Activated naive CD8-positive, alpha-beta T cell treated with anti-CD3 and anti-CD28 coated beads for 36 hours (primary cell): ENCODE measurements at regions not wholly inside any gene's neighbourhood (a gene's known extent, or its start where the extent isn't known, plus 50 kb on each side); places are given as distances from the start of the nearest gene placed in this dataset.
A peak's percentile ranks its signal among the peaks of the same experiment; 100 is the strongest.

Experiments used
- DNase-seq: peaks from one replicate; pipeline ENCODE4 v3.0.0; 2021
- H3K27ac Mint-ChIP-seq: one replicate; pipeline ENCODE4 v1.8.0; 2022; ENCODE audit warnings: mild to moderate bottlenecking, moderate library complexity, mixed read lengths
- H3K27me3 Mint-ChIP-seq: one replicate; pipeline ENCODE4 v1.8.0; 2022; ENCODE audit warnings: mild to moderate bottlenecking, mixed read lengths
- H3K36me3 Mint-ChIP-seq: one replicate; pipeline ENCODE4 v1.8.0; 2021; ENCODE audit warnings: mild to moderate bottlenecking, mixed read lengths
- H3K4me1 Mint-ChIP-seq: one replicate; pipeline ENCODE4 v1.8.0; 2021; ENCODE audit warnings: mixed read lengths
- H3K4me3 Mint-ChIP-seq: one replicate; pipeline ENCODE4 v1.8.0; 2022; ENCODE audit warnings: mild to moderate bottlenecking, moderate library complexity, mixed read lengths
- H3K9me3 Mint-ChIP-seq: one replicate; pipeline ENCODE4 v1.8.0; 2022; ENCODE audit warnings: mixed read lengths

DNA sequence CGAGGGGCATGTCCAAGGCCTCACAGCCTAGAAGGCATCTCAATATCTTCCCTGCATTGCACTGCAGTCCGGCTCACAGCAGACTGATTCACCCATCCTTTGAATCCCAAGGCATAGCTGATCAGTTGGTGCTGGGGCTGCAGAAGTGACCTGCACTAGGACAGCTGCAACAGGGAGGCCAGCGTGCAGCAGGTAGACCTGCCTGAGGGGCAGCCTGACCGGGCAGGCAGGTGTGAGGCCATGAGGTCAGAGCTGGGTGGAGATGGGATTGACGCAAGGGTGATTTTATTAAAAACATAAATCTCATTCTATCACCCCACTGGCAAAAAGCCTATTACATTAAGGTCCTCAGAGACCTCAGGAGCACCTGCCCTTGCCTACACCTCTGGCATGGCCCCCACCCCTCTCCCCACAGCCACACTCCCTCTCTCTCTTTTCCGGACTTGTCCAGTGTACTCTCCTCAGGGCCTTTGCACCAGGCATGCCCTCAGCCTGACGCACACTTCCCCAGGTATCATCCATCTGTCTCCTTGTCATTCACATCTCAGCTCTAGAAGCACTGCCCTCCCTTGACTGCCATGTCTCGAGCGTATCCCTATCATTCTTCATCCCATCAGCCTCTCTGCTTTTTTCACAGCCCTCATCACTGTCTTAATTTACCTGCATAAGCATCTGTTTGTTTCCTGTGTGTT, 63.5 kb upstream of the WIPF1 start:
- Mint-ChIP-seq H3K36me3 (peaks cover 19% of the 10 kb centered on the region), H3K4me3 (no peak overlapping the region), H3K4me1 (peaks cover 27% of the 10 kb centered on the region), H3K27ac (no peak overlapping the region), H3K27me3 (no peaks in the 10 kb centered on the region), H3K9me3 (peaks cover 7% of the 10 kb centered on the region)
- DNase-seq: no peak

DNA sequence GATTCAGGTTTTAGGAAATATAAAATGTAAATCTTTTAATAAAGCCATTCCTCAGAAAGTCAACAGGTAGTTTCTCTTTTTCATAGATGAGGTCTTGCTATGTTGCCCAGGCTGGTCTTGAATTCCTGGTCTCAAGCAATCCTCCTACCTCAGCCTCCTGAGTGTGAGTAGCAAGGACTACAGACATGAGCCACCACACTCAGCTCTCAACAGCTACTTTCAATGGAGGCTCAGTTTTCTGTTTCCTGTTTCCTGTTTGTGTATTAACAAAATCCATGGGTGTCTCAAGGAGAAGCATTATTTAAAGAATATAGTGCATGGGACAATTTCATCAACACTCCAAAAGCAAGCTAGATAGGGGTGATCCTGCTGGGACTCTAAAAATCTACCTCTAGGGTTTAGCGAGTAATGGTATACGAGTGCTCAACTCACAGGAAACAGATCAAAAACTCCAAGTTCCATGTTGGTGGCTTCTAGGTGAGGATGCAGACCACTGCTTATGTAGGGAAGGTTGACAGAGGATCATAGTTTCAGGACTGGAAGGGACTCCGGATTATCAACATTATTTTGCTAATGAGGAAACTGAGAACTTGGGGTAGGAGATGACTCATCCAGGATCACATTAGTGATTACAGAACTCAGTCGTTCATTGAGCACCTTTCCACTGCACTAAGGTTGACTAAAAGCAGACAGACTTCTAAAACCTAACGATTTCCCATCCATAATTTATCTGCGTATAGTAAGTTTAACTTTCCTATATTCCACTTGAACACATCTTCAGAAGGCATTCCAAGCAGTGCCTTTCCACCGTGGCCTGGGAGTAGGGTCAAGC, 61.7 kb upstream of the WIPF1 start:
- H3K4me1 Mint-ChIP-seq: peaks cover 36% of the 10 kb centered on the region
- DNase-seq: no peak
- no peak overlapping the region for H3K27ac Mint-ChIP-seq
- H3K4me3 Mint-ChIP-seq: no peak overlapping the region
- peaks cover 37% of the 10 kb centered on the region for H3K36me3 Mint-ChIP-seq
- H3K9me3 Mint-ChIP-seq: peaks cover 15% of the 10 kb centered on the region
- H3K27me3 Mint-ChIP-seq: no peaks in the 10 kb centered on the region

- Mint-ChIP-seq H3K36me3 (peaks cover 42% of the 10 kb centered on the region), H3K27me3 (no peaks in the 10 kb centered on the region), H3K9me3 (peaks cover 15% of the 10 kb centered on the region), H3K4me3 (no peak overlapping the region), H3K4me1 (peaks cover 35% of the 10 kb centered on the region), H3K27ac (no peak overlapping the region)
- no peak for DNase-seq
Observed at GRCh38 chr2:174656676-174657176, 59.1 kb upstream of the WIPF1 start.

DNA sequence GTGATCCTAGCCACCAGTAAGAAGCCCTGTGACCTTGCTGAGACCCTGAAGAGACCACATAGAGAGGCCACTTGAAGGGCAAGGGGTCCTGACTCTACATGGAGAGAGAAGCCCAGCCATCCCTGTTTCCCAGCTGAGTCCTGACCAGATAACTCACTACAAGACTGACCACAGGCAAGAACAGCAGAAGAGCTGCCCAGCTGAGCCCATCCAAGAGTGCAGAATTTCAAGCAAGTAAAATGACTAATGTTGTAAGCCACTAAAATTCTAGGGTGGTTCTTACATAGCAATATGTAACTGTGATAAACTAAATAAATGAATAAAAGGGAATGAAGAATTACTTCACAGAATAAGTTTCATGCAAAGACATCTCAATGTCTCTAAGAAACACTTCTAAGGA, 58.4 kb upstream of the WIPF1 start:
- no peaks in the 10 kb centered on the region for H3K27me3 Mint-ChIP-seq
- H3K4me3 Mint-ChIP-seq: no peak overlapping the region
- peaks cover 42% of the 10 kb centered on the region for H3K36me3 Mint-ChIP-seq
- DNase-seq: no peak
- peaks cover 35% of the 10 kb centered on the region for H3K4me1 Mint-ChIP-seq
- H3K9me3 Mint-ChIP-seq: peaks cover 15% of the 10 kb centered on the region
- no peak overlapping the region for H3K27ac Mint-ChIP-seq

DNA sequence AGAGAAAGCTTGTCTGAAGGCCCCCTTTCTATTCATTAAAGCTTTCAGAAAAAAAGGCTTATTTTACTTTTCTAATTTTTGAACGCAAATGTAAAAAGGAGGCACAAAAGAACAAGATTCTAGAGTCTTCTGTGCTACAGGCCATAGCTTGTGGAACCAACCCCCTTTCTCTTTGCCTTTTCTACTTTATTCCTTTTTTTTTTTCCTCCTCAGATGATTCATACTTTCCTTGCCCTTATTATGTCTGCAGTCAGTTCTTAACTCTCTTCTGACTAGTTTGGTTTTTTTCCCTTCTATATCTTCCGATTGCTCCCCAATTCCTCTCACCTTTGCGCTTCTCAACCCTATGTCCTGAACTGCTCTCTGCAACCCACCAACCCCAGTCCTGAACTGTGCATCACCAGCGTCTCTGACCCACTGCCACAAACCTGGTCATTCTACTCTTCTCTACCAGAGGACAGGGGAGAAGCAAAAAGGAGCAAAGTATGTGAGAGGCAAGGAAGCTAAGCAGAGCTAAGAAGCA, 56.9 kb upstream of the WIPF1 start:
- H3K36me3 Mint-ChIP-seq: peaks cover 46% of the 10 kb centered on the region
- H3K27ac Mint-ChIP-seq: peak overlapping the region; percentile 5
- no peak for DNase-seq
- no peaks in the 10 kb centered on the region for H3K27me3 Mint-ChIP-seq
- H3K9me3 Mint-ChIP-seq: peaks cover 20% of the 10 kb centered on the region
- no peak overlapping the region for H3K4me3 Mint-ChIP-seq
- peaks cover 33% of the 10 kb centered on the region for H3K4me1 Mint-ChIP-seq

- Mint-ChIP-seq H3K27me3 (no peaks in the 10 kb centered on the region), H3K9me3 (peaks cover 12% of the 10 kb centered on the region), H3K36me3 (peaks cover 33% of the 10 kb centered on the region), H3K27ac (no peak overlapping the region), H3K4me3 (no peak overlapping the region), H3K4me1 (peaks cover 13% of the 10 kb centered on the region)
- no peak for DNase-seq
Observed at GRCh38 chr2:174648896-174649295, 51.3 kb upstream of the WIPF1 start.
